HG02981 (cell line): ENCODE measurements at regions not wholly inside any gene's neighbourhood (a gene's known extent, or its start where the extent isn't known, plus 50 kb on each side); places are given as distances from the start of the nearest gene placed in this dataset.

Experiments used
- ATAC-seq: cut with Tn5 transposase; IDR thresholded peaks from one replicate; pipeline ENCODE4 v1.9.1; 2021; ENCODE audit warnings: mild to moderate bottlenecking, moderate library complexity; ENCODE audit not compliant: unreplicated experiment

DNA sequence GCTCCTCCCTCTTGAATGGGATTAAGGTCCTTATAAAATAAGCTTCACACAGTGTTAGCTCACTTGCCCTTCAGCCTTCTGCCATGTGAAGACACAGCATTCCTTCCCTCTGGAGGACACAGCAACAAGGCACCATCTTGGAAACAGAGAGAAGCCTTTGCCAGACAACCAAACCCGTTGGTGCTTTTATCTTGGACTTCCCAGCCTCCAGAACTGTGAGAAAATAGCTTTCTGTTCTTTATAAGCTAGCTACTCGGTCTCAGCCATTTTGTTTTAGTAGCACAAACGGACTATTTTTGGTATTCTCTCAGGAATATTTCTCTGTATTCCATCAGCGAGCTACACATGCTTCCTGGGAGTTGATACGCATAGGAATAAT, 58.6 kb upstream of the IRF2BP2 start:
- ATAC-seq: no peak

GRCh38 chr1:234667600-234668576, 57.9 kb upstream of the IRF2BP2 start:
- no peak for ATAC-seq

- ATAC-seq: no peak
These were observed 56.8 kb upstream of the IRF2BP2 start for GRCh38 chr1:234666761-234667160.

DNA sequence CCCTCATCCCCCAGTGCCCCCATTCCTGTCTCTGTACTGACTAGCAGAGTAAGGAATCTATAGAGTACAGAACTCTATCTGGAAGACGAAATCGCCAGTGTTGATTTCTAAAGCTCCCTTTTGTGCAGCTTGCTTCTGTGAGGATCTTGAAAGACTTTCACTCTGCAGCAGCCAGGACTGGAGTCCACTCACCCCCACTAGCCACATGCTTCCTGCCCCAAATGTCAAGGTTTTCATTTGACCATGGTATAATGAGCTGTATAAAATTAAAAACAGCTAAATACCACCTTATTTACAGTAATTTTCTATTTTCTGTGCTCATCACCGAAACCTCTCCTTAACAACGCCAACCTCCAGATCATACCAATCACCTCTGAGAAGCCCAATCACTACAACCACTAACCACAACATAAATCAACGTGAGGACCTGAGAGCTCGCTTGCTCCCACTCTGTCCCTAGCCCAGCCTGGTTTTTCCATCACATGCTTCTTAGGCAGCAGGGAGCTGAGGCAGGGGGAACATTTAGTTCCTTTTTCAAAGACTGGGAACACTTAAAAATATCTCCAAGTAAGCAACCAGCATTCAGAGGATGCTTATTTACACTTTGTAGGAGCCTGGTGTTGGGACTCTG, 56.1 kb upstream of the IRF2BP2 start:
- no peak for ATAC-seq

- no peak for ATAC-seq
These were observed 52.2 kb upstream of the IRF2BP2 start for GRCh38 chr1:234662148-234662547.

GRCh38 chr1:234661317-234661928, 51.4 kb upstream of the IRF2BP2 start:
- no peak for ATAC-seq

GRCh38 chr1:234660536-234661316, 50.7 kb upstream of the IRF2BP2 start:
- ATAC-seq: no peak
